ENCODE measurements at regions not wholly inside any gene's neighbourhood (a gene's known extent, or its start where the extent isn't known, plus 50 kb on each side); places are given as distances from the start of the nearest gene placed in this dataset.

DNA sequence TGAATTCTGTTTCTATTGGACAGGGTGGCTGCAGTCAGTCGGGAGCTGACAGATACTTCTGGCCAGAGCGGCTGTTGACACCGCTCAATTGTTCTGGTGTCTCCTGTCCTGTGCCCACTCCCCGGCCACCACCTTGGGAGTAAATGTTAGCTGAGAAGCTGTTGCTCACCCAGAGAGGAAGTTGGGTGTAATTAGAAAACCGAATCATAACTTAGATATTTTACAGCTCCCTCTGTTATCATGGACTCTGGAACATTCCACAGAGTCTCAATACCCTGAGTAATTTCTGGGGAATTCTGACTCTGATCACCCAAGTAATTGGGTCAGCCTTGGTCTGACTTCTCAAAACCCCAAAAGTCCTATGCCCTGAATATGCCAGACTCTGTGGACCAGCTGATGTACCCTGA, 58.3 kb upstream of the RFLNA start:
- TF ChIP-seq, protein P1, sequence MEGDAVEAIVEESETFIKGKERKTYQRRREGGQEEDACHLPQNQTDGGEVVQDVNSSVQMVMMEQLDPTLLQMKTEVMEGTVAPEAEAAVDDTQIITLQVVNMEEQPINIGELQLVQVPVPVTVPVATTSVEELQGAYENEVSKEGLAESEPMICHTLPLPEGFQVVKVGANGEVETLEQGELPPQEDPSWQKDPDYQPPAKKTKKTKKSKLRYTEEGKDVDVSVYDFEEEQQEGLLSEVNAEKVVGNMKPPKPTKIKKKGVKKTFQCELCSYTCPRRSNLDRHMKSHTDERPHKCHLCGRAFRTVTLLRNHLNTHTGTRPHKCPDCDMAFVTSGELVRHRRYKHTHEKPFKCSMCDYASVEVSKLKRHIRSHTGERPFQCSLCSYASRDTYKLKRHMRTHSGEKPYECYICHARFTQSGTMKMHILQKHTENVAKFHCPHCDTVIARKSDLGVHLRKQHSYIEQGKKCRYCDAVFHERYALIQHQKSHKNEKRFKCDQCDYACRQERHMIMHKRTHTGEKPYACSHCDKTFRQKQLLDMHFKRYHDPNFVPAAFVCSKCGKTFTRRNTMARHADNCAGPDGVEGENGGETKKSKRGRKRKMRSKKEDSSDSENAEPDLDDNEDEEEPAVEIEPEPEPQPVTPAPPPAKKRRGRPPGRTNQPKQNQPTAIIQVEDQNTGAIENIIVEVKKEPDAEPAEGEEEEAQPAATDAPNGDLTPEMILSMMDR (conservative IDR thresholded peaks at IDR 0.05; ENCODE audit: low read length), result no peak
- no peak for TF ChIP-seq EZH2phosphoT487 (IDR thresholded peaks at IDR 0.05; ENCODE audit: borderline replicate concordance, low read depth, low read length)
